Liver (tissue), 8 donors: ENCODE measurements at regions not wholly inside any gene's neighbourhood (a gene's known extent, or its start where the extent isn't known, plus 50 kb on each side); places are given as distances from the start of the nearest gene placed in this dataset.

Source experiments
- DNase-seq: peaks from one replicate; pipeline ENCODE4 v3.0.0-alpha.2; 2017; ENCODE audit warnings: low spot score
- H3K27ac ChIP-seq, 2 donors: one replicate each; pipeline ENCODE4 v1.7.0; 2013; ENCODE audit warnings: inconsistent platforms in 2 of 2, low read length in 2 of 2, control low read depth in 1 of 2, low read depth in 1 of 2, mild to moderate bottlenecking in 1 of 2
- H3K27me3 ChIP-seq, 4 donors: one replicate each; pipeline versions ENCODE4 v1.6.1 to v1.7.0; 2013; ENCODE audit warnings: low read length in 3 of 4, inconsistent platforms in 1 of 4, mild to moderate bottlenecking in 1 of 4, moderate library complexity in 1 of 4; ENCODE audit not compliant: control insufficient read depth in 4 of 4, insufficient read depth in 4 of 4
- H3K36me3 ChIP-seq, 4 donors: one replicate each; pipeline versions ENCODE4 v1.6.1 to v1.7.0; 2013; ENCODE audit warnings: low read length in 3 of 4, mild to moderate bottlenecking in 3 of 4, low read depth in 1 of 4, moderate library complexity in 1 of 4; ENCODE audit not compliant: control insufficient read depth in 4 of 4, insufficient read depth in 3 of 4
- H3K4me1 ChIP-seq, 4 donors: one replicate each; pipeline versions ENCODE4 v1.6.1 to v1.7.0; 2013; ENCODE audit warnings: low read length in 3 of 4, mild to moderate bottlenecking in 3 of 4, moderate library complexity in 1 of 4; ENCODE audit not compliant: control insufficient read depth in 4 of 4, insufficient read depth in 4 of 4
- H3K4me3 ChIP-seq, 3 donors: one replicate each; pipeline versions ENCODE4 v1.6.1 to v1.7.0; 2013; ENCODE audit warnings: low read length in 3 of 3, control low read depth in 1 of 3, low read depth in 1 of 3, mild to moderate bottlenecking in 1 of 3
- H3K9ac ChIP-seq, 2 donors: one replicate each; pipeline ENCODE4 v1.7.0; 2013; ENCODE audit warnings: low read length in 2 of 2, mild to moderate bottlenecking in 2 of 2, moderate library complexity in 2 of 2, control low read depth in 1 of 2, low read depth in 1 of 2
- H3K9me3 ChIP-seq, 4 donors: one replicate each; pipeline versions ENCODE4 v1.6.1 to v1.7.0; 2013; ENCODE audit warnings: low read length in 3 of 4; ENCODE audit not compliant: control insufficient read depth in 4 of 4
- ATF3 ChIP-seq: IDR thresholded peaks from 2 replicates; pipeline ENCODE4 v1.6.1; 2016; ENCODE audit warnings: antibody characterized with exemption
- EGR1 ChIP-seq, 2 donors: IDR thresholded peaks; 2 replicates each; pipeline ENCODE4 v1.6.1; 2016 to 2018; ENCODE audit warnings: antibody characterized with exemption in 2 of 2, low read depth in 2 of 2
- FOXA1 ChIP-seq: IDR thresholded peaks from 2 replicates; pipeline ENCODE4 v1.6.1; 2016; ENCODE audit warnings: antibody characterized with exemption
- FOXA2 ChIP-seq: IDR thresholded peaks from 2 replicates; pipeline ENCODE4 v1.6.1; 2016; ENCODE audit warnings: antibody characterized with exemption
- GABPA ChIP-seq, 2 donors: IDR thresholded peaks in 1 of 2; conservative IDR thresholded peaks in 1 of 2; 2 replicates each; pipeline ENCODE4 v1.6.1; 2016; ENCODE audit warnings: antibody characterized with exemption in 2 of 2, mild to moderate bottlenecking in 1 of 2, moderate library complexity in 1 of 2
- HNF4A ChIP-seq, 2 donors: conservative IDR thresholded peaks; 2 replicates each; pipeline ENCODE4 v1.6.1; 2016; ENCODE audit warnings: antibody characterized with exemption in 2 of 2, mild to moderate bottlenecking in 2 of 2
- HNF4G ChIP-seq: IDR thresholded peaks from 2 replicates; pipeline ENCODE4 v1.6.1; 2016; ENCODE audit warnings: antibody characterized with exemption
- JUND ChIP-seq, 2 donors: IDR thresholded peaks; 2 replicates each; pipeline ENCODE4 v1.6.1; 2016; ENCODE audit warnings: antibody characterized with exemption in 2 of 2
- NR2F2 ChIP-seq: IDR thresholded peaks from 2 replicates; pipeline ENCODE4 v1.6.1; 2016; ENCODE audit warnings: antibody characterized with exemption
- RAD21 ChIP-seq, 2 donors: IDR thresholded peaks; 2 replicates each; pipeline ENCODE4 v1.6.1; 2016; ENCODE audit warnings: antibody characterized with exemption in 2 of 2, mild to moderate bottlenecking in 2 of 2
- RXRA ChIP-seq, 2 donors: IDR thresholded peaks; 2 replicates each; pipeline ENCODE4 v1.6.1; 2017 to 2018; ENCODE audit warnings: antibody characterized with exemption in 2 of 2, mild to moderate bottlenecking in 1 of 2
- SP1 ChIP-seq: IDR thresholded peaks from 2 replicates; pipeline ENCODE4 v1.6.1; 2018; ENCODE audit warnings: antibody characterized with exemption, mild to moderate bottlenecking
- TAF1 ChIP-seq: conservative IDR thresholded peaks from 2 replicates; pipeline ENCODE4 v1.6.1; 2016; ENCODE audit warnings: antibody characterized with exemption, mild to moderate bottlenecking
- YY1 ChIP-seq: IDR thresholded peaks from 2 replicates; pipeline ENCODE4 v1.6.1; 2016; ENCODE audit warnings: antibody characterized with exemption, mild to moderate bottlenecking
- ZBTB33 ChIP-seq: IDR thresholded peaks from 2 replicates; pipeline ENCODE4 v1.6.1; 2016; ENCODE audit warnings: antibody characterized with exemption
- WGBS: extraction: QIAGEN DNeasy Blood & Tissue Kit; methylation state at CpG from one replicate; pipeline ENCODE4 v1.1.7; 2013; 5-methylcytosine and 5-hydroxymethylcytosine counted together
- TF ChIP-seq, protein P1 (sequence below): fragments of 150-350 bp; IDR thresholded peaks from 2 replicates; pipeline ENCODE4 v1.5.1; 2017; ENCODE audit warnings: improper control_type of control experiment, low read depth, low read length; ENCODE audit not compliant: missing input control
- TF ChIP-seq, protein P2 (sequence below): IDR thresholded peaks from 2 replicates; pipeline ENCODE4 v1.6.1; 2016; ENCODE audit warnings: antibody characterized with exemption
- TF ChIP-seq, protein P3 (sequence below): IDR thresholded peaks from 2 replicates; pipeline ENCODE4 v1.6.1; 2016; ENCODE audit warnings: antibody characterized with exemption, mild to moderate bottlenecking
- donor health status: healthy.
- donor health status: healthy.
- donor health status: healthy.
- donor health status: healthy.
- donor health status: healthy.

DNA sequence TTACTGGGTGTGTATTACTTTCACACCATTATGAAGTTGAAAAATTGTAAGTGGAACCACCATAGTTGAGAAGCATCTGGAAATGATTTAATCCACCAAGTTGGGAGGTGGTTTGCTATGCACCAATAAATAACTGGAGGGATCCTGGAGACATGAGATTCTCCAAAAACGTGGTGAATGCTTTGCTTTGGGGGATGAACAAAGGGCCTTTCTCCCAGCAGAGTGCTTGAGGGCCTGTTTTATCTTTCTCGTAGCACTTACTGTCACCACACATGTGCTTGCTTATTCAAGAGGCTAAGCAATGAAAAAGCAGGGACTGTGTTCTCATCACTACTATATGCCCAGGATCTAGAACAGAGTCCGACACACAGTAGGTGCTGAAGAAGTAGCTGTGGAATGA, 371.1 kb downstream of the DHX35 start:
- TF ChIP-seq, protein P1, sequence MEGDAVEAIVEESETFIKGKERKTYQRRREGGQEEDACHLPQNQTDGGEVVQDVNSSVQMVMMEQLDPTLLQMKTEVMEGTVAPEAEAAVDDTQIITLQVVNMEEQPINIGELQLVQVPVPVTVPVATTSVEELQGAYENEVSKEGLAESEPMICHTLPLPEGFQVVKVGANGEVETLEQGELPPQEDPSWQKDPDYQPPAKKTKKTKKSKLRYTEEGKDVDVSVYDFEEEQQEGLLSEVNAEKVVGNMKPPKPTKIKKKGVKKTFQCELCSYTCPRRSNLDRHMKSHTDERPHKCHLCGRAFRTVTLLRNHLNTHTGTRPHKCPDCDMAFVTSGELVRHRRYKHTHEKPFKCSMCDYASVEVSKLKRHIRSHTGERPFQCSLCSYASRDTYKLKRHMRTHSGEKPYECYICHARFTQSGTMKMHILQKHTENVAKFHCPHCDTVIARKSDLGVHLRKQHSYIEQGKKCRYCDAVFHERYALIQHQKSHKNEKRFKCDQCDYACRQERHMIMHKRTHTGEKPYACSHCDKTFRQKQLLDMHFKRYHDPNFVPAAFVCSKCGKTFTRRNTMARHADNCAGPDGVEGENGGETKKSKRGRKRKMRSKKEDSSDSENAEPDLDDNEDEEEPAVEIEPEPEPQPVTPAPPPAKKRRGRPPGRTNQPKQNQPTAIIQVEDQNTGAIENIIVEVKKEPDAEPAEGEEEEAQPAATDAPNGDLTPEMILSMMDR = no peak
- H3K27ac ChIP-seq = no peak overlapping the region
- 63% methylated on average over 3 of the region's 3 CpGs for WGBS
- H3K9me3 ChIP-seq = no peaks in the 10 kb centered on the region
- H3K4me1 ChIP-seq = no peaks in the 10 kb centered on the region
- peaks cover 0 to 2% (median 0%) of the 10 kb centered on the region in 4 donors for H3K27me3 ChIP-seq
- H3K4me3 ChIP-seq = no peak overlapping the region
- no peaks in the 10 kb centered on the region for H3K36me3 ChIP-seq
- H3K9ac ChIP-seq = no peak overlapping the region
- no peak for DNase-seq

- DNase-seq = no peak
- WGBS = 75% methylated on average over 4 of the region's 4 CpGs
- Histone ChIP-seq H3K9me3 (no peaks in the 10 kb centered on the region), H3K9ac (no peak overlapping the region), H3K4me3 (no peak overlapping the region), H3K4me1 (no peaks in the 10 kb centered on the region), H3K36me3 (no peaks in the 10 kb centered on the region), H3K27ac (no peak overlapping the region), H3K27me3 (peaks cover 0 to 6% (median 2%) of the 10 kb centered on the region in 4 donors)
- TF ChIP-seq TAF1 = no peak
- TF ChIP-seq FOXA2 = no peak
- TF ChIP-seq ATF3 = no peak
- TF ChIP-seq NR2F2 = no peak
- no peak for TF ChIP-seq SP1
- no peak for TF ChIP-seq HNF4G
- TF ChIP-seq RAD21 (IDR thresholded peaks at IDR 0.05) = no peak
- TF ChIP-seq, protein P2, sequence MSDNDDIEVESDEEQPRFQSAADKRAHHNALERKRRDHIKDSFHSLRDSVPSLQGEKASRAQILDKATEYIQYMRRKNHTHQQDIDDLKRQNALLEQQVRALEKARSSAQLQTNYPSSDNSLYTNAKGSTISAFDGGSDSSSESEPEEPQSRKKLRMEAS = no peak
- TF ChIP-seq YY1 = no peak
- TF ChIP-seq EGR1 (IDR thresholded peaks at IDR 0.05; ENCODE audit: low read depth in 2 of 2) = no peak
- no peak for TF ChIP-seq JUND (IDR thresholded peaks at IDR 0.05)
- TF ChIP-seq, protein P1 = no peak
- no peak for TF ChIP-seq GABPA (IDR thresholded peaks at IDR 0.05 in 1 of 2, conservative IDR thresholded peaks at IDR 0.05 in 1 of 2)
- no peak for TF ChIP-seq ZBTB33
- TF ChIP-seq RXRA (IDR thresholded peaks at IDR 0.05) = no peak
- TF ChIP-seq HNF4A (conservative IDR thresholded peaks at IDR 0.05) = no peak
- no peak for TF ChIP-seq FOXA1
- TF ChIP-seq, protein P3, sequence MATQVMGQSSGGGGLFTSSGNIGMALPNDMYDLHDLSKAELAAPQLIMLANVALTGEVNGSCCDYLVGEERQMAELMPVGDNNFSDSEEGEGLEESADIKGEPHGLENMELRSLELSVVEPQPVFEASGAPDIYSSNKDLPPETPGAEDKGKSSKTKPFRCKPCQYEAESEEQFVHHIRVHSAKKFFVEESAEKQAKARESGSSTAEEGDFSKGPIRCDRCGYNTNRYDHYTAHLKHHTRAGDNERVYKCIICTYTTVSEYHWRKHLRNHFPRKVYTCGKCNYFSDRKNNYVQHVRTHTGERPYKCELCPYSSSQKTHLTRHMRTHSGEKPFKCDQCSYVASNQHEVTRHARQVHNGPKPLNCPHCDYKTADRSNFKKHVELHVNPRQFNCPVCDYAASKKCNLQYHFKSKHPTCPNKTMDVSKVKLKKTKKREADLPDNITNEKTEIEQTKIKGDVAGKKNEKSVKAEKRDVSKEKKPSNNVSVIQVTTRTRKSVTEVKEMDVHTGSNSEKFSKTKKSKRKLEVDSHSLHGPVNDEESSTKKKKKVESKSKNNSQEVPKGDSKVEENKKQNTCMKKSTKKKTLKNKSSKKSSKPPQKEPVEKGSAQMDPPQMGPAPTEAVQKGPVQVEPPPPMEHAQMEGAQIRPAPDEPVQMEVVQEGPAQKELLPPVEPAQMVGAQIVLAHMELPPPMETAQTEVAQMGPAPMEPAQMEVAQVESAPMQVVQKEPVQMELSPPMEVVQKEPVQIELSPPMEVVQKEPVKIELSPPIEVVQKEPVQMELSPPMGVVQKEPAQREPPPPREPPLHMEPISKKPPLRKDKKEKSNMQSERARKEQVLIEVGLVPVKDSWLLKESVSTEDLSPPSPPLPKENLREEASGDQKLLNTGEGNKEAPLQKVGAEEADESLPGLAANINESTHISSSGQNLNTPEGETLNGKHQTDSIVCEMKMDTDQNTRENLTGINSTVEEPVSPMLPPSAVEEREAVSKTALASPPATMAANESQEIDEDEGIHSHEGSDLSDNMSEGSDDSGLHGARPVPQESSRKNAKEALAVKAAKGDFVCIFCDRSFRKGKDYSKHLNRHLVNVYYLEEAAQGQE = no peak
Measured at GRCh38 chr20:39328347-39328746, 366.2 kb downstream of the DHX35 start.
